SK-N-SH (cell line): ENCODE measurements at regions not wholly inside any gene's neighbourhood (a gene's known extent, or its start where the extent isn't known, plus 50 kb on each side); places are given as distances from the start of the nearest gene placed in this dataset.

Experiments
- CHD2 ChIP-seq: fragments of 150-350 bp; IDR thresholded peaks from 2 replicates; pipeline ENCODE4 v1.6.1; 2018; ENCODE audit warnings: low read length; ENCODE audit not compliant: partially characterized antibody
- CTCF ChIP-seq: fragments of 200-600 bp; sonication (generic); IDR thresholded peaks from 2 replicates; pipeline ENCODE4 v1.6.1; 2017; ENCODE audit warnings: antibody characterized with exemption, mild to moderate bottlenecking, moderate library complexity
- EP300 ChIP-seq, 2 experiments: IDR thresholded peaks; 2 replicates each; pipeline versions ENCODE4 v1.4.0 to v1.6.1; 2012; ENCODE audit warnings: borderline replicate concordance in 1 of 2, low read depth in 1 of 2, low read length in 1 of 2
- EZH2phosphoT487 ChIP-seq: fragments of 200-600 bp; sonication (generic); IDR thresholded peaks from 2 replicates; pipeline ENCODE4 v1.6.1; 2017; ENCODE audit warnings: low read depth, mixed run types, mild to moderate bottlenecking, antibody characterized with exemption, moderate library complexity, borderline replicate concordance
- MXI1 ChIP-seq: IDR thresholded peaks from 2 replicates; pipeline ENCODE4 v1.6.1; 2012; ENCODE audit warnings: mild to moderate bottlenecking, low read depth, low read length, improper control_type of control experiment
- NFIC ChIP-seq: IDR thresholded peaks from 2 replicates; pipeline ENCODE4 v1.4.0; 2012; ENCODE audit warnings: borderline replicate concordance
- RAD21 ChIP-seq: IDR thresholded peaks from 2 replicates; pipeline ENCODE4 v1.6.1; 2012; ENCODE audit warnings: mild to moderate bottlenecking, low read length

GRCh38 chr11:134700101-134700640 lies 288.1 kb upstream of the B3GAT1 start:
- no peak for TF ChIP-seq CTCF
- TF ChIP-seq MXI1: no peak
- TF ChIP-seq EP300 (IDR thresholded peaks at IDR 0.05; ENCODE audit: borderline replicate concordance in 1 of 2, low read depth in 1 of 2, low read length in 1 of 2): no peak
- no peak for TF ChIP-seq RAD21
- no peak for TF ChIP-seq EZH2phosphoT487
- TF ChIP-seq NFIC: no peak
- no peak for TF ChIP-seq CHD2
